CD14-positive monocyte (primary cell): ENCODE measurements at regions not wholly inside any gene's neighbourhood (a gene's known extent, or its start where the extent isn't known, plus 50 kb on each side); places are given as distances from the start of the nearest gene placed in this dataset.

Experiments used
- DNase-seq, 3 donors: peaks; one replicate each; pipeline ENCODE4 v3.0.0-alpha.2; 2011 to 2022
- H2AFZ ChIP-seq: 2 replicates; pipeline ENCODE4 v1.6.0; 2012; ENCODE audit warnings: mild to moderate bottlenecking, low read depth, low read length, inconsistent platforms; ENCODE audit not compliant: insufficient read depth, poor library complexity, severe bottlenecking
- H3K27ac ChIP-seq, 2 donors: 1 replicate in 1 of 2; 2 replicates in 1 of 2; pipeline ENCODE4 v1.5.1; 2012 to 2013; ENCODE audit warnings: low read length in 2 of 2, control low read depth in 1 of 2, inconsistent platforms in 1 of 2, low read depth in 1 of 2, mild to moderate bottlenecking in 1 of 2
- H3K27me3 ChIP-seq, 2 donors: one replicate each; pipeline versions ENCODE4 v1.6.0 to v1.6.1; 2011 to 2013; ENCODE audit warnings: low read length in 2 of 2; ENCODE audit not compliant: control insufficient read depth in 2 of 2, insufficient read depth in 2 of 2
- H3K36me3 ChIP-seq, 2 donors: replicated peaks in 1 of 2; 1 replicate in 1 of 2; 2 replicates in 1 of 2; pipeline versions ENCODE4 v1.5.1 to v1.6.1; 2012 to 2013; ENCODE audit warnings: low read length in 2 of 2, control low read depth in 1 of 2, inconsistent platforms in 1 of 2, mild to moderate bottlenecking in 1 of 2; ENCODE audit not compliant: insufficient read depth in 2 of 2, control insufficient read depth in 1 of 2
- H3K4me1 ChIP-seq, 2 donors: 1 replicate in 1 of 2; 2 replicates in 1 of 2; pipeline versions ENCODE4 v1.5.1 to v1.6.1; 2012 to 2013; ENCODE audit warnings: low read length in 2 of 2, control low read depth in 1 of 2, inconsistent platforms in 1 of 2, mild to moderate bottlenecking in 1 of 2, moderate library complexity in 1 of 2; ENCODE audit not compliant: insufficient read depth in 2 of 2, control insufficient read depth in 1 of 2
- H3K4me2 ChIP-seq: replicated peaks from 2 replicates; pipeline ENCODE3; 2012; ENCODE audit warnings: low read length, moderate library complexity, mild to moderate bottlenecking; ENCODE audit not compliant: poor library complexity, severe bottlenecking; ENCODE audit errors: extremely low read depth
- H3K4me3 ChIP-seq, 3 experiments: fragments of 200-600 bp in 1 of 3; sonication (generic) in 1 of 3; replicated peaks in 1 of 3; 1 replicate in 2 of 3; 2 replicates in 1 of 3; pipeline ENCODE4 v1.5.1; 2011 to 2013; ENCODE audit warnings: low read length in 3 of 3, mild to moderate bottlenecking in 3 of 3, control low read depth in 2 of 3, low read depth in 2 of 3, inconsistent platforms in 1 of 3, moderate library complexity in 1 of 3
- H3K79me2 ChIP-seq: 2 replicates; pipeline ENCODE4 v1.6.0; 2012; ENCODE audit warnings: mild to moderate bottlenecking, control low read depth, inconsistent platforms, low read length, moderate library complexity; ENCODE audit not compliant: insufficient read depth
- H3K9ac ChIP-seq: 2 replicates; pipeline ENCODE4 v1.6.0; 2017; ENCODE audit warnings: low read length, mild to moderate bottlenecking; ENCODE audit not compliant: insufficient read depth, poor library complexity, severe bottlenecking
- H3K9me3 ChIP-seq, 2 donors: replicated peaks in 1 of 2; 1 replicate in 1 of 2; 2 replicates in 1 of 2; pipeline versions ENCODE4 v1.5.1 to v1.6.1; 2012 to 2013; ENCODE audit warnings: low read length in 2 of 2, control low read depth in 1 of 2; ENCODE audit not compliant: control insufficient read depth in 1 of 2, insufficient read depth in 1 of 2
- H4K20me1 ChIP-seq: 2 replicates; pipeline ENCODE4 v1.6.0; 2012; ENCODE audit warnings: mild to moderate bottlenecking, low read length, control low read depth, moderate library complexity; ENCODE audit not compliant: insufficient read depth
- H3K27ac Mint-ChIP-seq, 7 donors: one replicate each; pipeline ENCODE4 v1.8.0; 2020; ENCODE audit warnings: mild to moderate bottlenecking in 7 of 7, mixed read lengths in 7 of 7, moderate library complexity in 6 of 7, inconsistent platforms in 2 of 7
- H3K27me3 Mint-ChIP-seq, 3 donors: one replicate each; pipeline ENCODE4 v1.8.0; 2021 to 2022; ENCODE audit warnings: low read depth in 3 of 3, mild to moderate bottlenecking in 3 of 3, mixed read lengths in 3 of 3, moderate library complexity in 3 of 3, inconsistent platforms in 1 of 3
- H3K36me3 Mint-ChIP-seq, 2 donors: one replicate each; pipeline ENCODE4 v1.8.0; 2020; ENCODE audit warnings: mixed read lengths in 2 of 2, inconsistent platforms in 1 of 2, mild to moderate bottlenecking in 1 of 2
- H3K4me1 Mint-ChIP-seq: one replicate; pipeline ENCODE4 v1.8.0; 2020; ENCODE audit warnings: mild to moderate bottlenecking, mixed read lengths
- H3K4me3 Mint-ChIP-seq, 2 donors: one replicate each; pipeline ENCODE4 v1.8.0; 2020; ENCODE audit warnings: mild to moderate bottlenecking in 2 of 2, mixed read lengths in 2 of 2, moderate library complexity in 1 of 2
- H3K9me3 Mint-ChIP-seq, 7 donors: one replicate each; pipeline ENCODE4 v1.8.0; 2020 to 2022; ENCODE audit warnings: mixed read lengths in 7 of 7, mild to moderate bottlenecking in 6 of 7, moderate library complexity in 6 of 7, inconsistent platforms in 2 of 7
- WGBS: methylation state at CpG from one replicate; pipeline ENCODE4 v1.1.5; 2013; ENCODE audit warnings: missing lambda C conversion rate; ENCODE audit not compliant: insufficient coverage; 5-methylcytosine and 5-hydroxymethylcytosine counted together
- intact Hi-C, 2 donors: fragments of 100-400 bp; cut with micrococcal nuclease; formaldehyde crosslinking; loops; one replicate each; pipeline versions ENCODE4 v1.15.0 to v1.15.1; 2023
- TF ChIP-seq, protein P1 (sequence below): fragments of 200-600 bp; IDR thresholded peaks from one replicate; pipeline ENCODE4 v1.8.0; 2022; ENCODE audit warnings: antibody characterized with exemption, mild to moderate bottlenecking

DNA sequence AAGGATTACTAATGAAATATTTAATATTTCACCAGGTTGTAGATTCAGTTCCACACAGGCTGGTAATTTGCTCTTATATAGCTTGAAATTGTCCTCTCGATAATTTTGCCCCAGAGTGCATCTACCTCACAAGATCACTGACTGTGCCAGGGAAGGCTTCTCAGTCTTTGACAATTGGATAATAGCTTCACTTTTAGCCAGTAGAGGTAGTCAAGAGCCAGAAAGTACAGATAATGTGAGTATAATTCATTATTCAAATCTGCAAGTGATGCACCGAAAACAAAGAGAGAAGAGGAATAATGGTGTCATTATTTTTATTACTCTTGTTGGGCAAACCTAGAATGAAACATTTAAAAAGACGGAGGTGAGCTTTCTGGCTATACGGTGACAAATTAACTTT, 292.8 kb downstream of the EN1 start:
- H3K4me2 ChIP-seq: no peak overlapping the region
- no peaks in the 10 kb centered on the region for H4K20me1 ChIP-seq
- H3K79me2 ChIP-seq: no peaks in the 10 kb centered on the region
- no peak overlapping the region for H2AFZ ChIP-seq
- Mint-ChIP-seq H3K36me3 (no peaks in the 10 kb centered on the region), H3K9me3 (peaks cover 0 to 3% (median 0%) of the 10 kb centered on the region in 7 donors), H3K27me3 (peaks cover 0 to 4% (median 0%) of the 10 kb centered on the region in 3 donors), H3K4me1 (no peaks in the 10 kb centered on the region), H3K4me3 (no peak overlapping the region), H3K27ac (no peak overlapping the region)
- no peaks in the 10 kb centered on the region for H3K4me1 ChIP-seq
- intact Hi-C loops: no loop called here
- H3K27ac ChIP-seq: no peak overlapping the region
- no peaks in the 10 kb centered on the region for H3K36me3 ChIP-seq
- TF ChIP-seq, protein P1, sequence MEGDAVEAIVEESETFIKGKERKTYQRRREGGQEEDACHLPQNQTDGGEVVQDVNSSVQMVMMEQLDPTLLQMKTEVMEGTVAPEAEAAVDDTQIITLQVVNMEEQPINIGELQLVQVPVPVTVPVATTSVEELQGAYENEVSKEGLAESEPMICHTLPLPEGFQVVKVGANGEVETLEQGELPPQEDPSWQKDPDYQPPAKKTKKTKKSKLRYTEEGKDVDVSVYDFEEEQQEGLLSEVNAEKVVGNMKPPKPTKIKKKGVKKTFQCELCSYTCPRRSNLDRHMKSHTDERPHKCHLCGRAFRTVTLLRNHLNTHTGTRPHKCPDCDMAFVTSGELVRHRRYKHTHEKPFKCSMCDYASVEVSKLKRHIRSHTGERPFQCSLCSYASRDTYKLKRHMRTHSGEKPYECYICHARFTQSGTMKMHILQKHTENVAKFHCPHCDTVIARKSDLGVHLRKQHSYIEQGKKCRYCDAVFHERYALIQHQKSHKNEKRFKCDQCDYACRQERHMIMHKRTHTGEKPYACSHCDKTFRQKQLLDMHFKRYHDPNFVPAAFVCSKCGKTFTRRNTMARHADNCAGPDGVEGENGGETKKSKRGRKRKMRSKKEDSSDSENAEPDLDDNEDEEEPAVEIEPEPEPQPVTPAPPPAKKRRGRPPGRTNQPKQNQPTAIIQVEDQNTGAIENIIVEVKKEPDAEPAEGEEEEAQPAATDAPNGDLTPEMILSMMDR: no peak
- H3K27me3 ChIP-seq: no peaks in the 10 kb centered on the region
- no peak overlapping the region for H3K9ac ChIP-seq
- no peak overlapping the region for H3K4me3 ChIP-seq
- no peak for DNase-seq
- H3K9me3 ChIP-seq: no peaks in the 10 kb centered on the region
- WGBS: 100% methylated on average over 3 of the region's 4 CpGs

DNA sequence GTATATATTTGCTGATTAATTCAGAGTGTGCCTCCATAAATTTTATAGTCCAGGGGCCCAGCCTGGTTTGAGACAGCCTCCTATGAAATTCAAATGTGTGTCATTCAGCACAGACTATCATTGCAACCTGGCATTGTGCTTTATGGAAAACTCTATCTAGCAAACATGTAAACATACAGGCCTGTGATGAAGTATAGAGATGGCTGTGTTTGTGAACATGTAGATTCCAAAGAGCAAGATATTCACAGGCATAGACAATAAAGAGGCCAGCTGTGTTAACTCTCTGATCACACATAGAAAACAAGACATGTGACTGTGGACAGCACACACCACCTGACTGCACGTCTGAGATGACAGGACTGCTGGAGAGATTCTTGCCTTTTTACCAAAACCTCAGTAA, 297.9 kb downstream of the EN1 start:
- Mint-ChIP-seq H3K27me3 (peaks cover 0 to 2% (median 1%) of the 10 kb centered on the region in 3 donors), H3K4me1 (no peaks in the 10 kb centered on the region), H3K27ac (no peak overlapping the region), H3K4me3 (no peak overlapping the region), H3K36me3 (no peaks in the 10 kb centered on the region), H3K9me3 (peaks cover 0 to 4% (median 0%) of the 10 kb centered on the region in 7 donors)
- TF ChIP-seq, protein P1: no peak
- Histone ChIP-seq H3K27me3 (no peaks in the 10 kb centered on the region), H3K79me2 (no peaks in the 10 kb centered on the region), H2AFZ (no peak overlapping the region), H3K36me3 (no peaks in the 10 kb centered on the region), H4K20me1 (no peaks in the 10 kb centered on the region), H3K4me3 (no peak overlapping the region), H3K27ac (no peak overlapping the region), H3K4me2 (no peak overlapping the region), H3K9ac (no peak overlapping the region), H3K9me3 (no peaks in the 10 kb centered on the region), H3K4me1 (no peaks in the 10 kb centered on the region)
- no peak for DNase-seq
- intact Hi-C loops: no loop called here
- whole genome bisulfite sequencing: no CpG with 5 or more reads among the region's 1 CpG
